Breast epithelium (tissue), 3 donors: ENCODE measurements at regions not wholly inside any gene's neighbourhood (a gene's known extent, or its start where the extent isn't known, plus 50 kb on each side); places are given as distances from the start of the nearest gene placed in this dataset.

Experiments
- POLR2A ChIP-seq: fragments of 450-650 bp; IDR thresholded peaks from one replicate; pipeline ENCODE4 v1.6.1; 2016; ENCODE audit warnings: antibody characterized with exemption, mild to moderate bottlenecking, moderate library complexity
- POLR2AphosphoS5 ChIP-seq, 3 donors: sonication (generic); formaldehyde crosslinking; IDR thresholded peaks; one replicate each; pipeline ENCODE4 v1.6.1; 2017; ENCODE audit warnings: antibody characterized with exemption in 3 of 3

- no peak for TF ChIP-seq POLR2AphosphoS5 (IDR thresholded peaks at IDR 0.05)
- TF ChIP-seq POLR2A, result no peak
Measured at GRCh38 chr9:35547889-35548418, 57.1 kb upstream of the TESK1 start.
